PFSK-1 (cell line): ENCODE measurements at regions not wholly inside any gene's neighbourhood (a gene's known extent, or its start where the extent isn't known, plus 50 kb on each side); places are given as distances from the start of the nearest gene placed in this dataset.

Experiments used
- FOXP2 ChIP-seq: optimal IDR thresholded peaks from 2 replicates; pipeline ENCODE3; 2011; ENCODE audit warnings: borderline replicate concordance, control low read depth, inconsistent platforms; ENCODE audit not compliant: insufficient read depth; ENCODE audit errors: extremely low read length, extremely low read depth
- POLR2AphosphoS5 ChIP-seq: IDR thresholded peaks from 2 replicates; pipeline ENCODE4 v1.6.1; 2012; ENCODE audit warnings: low read depth, mild to moderate bottlenecking, control low read depth, low read length, moderate library complexity
- REST ChIP-seq, 2 experiments: IDR thresholded peaks; 2 replicates each; pipeline versions ENCODE4 v1.6.1 to v1.8.0; 2011 to 2012; ENCODE audit warnings: low read depth in 2 of 2, low read length in 2 of 2, control low read depth in 1 of 2, inconsistent platforms in 1 of 2, mild to moderate bottlenecking in 1 of 2, moderate library complexity in 1 of 2; ENCODE audit not compliant: insufficient read depth in 1 of 2
- SIN3A ChIP-seq: IDR thresholded peaks from 2 replicates; pipeline ENCODE4 v1.6.1; 2012; ENCODE audit warnings: mild to moderate bottlenecking, low read length, moderate library complexity, borderline replicate concordance; ENCODE audit not compliant: insufficient read depth
- TAF1 ChIP-seq: IDR thresholded peaks from 2 replicates; pipeline ENCODE4 v1.6.1; 2012; ENCODE audit warnings: low read length, control low read depth, borderline replicate concordance; ENCODE audit not compliant: insufficient read depth

- TF ChIP-seq REST (IDR thresholded peaks at IDR 0.05; ENCODE audit: insufficient read depth in 1 of 2, low read depth in 2 of 2, low read length in 2 of 2) (no peak), FOXP2 (no peak), POLR2AphosphoS5 (no peak), TAF1 (no peak), SIN3A (no peak)
Observed at GRCh38 chr4:33116871-33117270, 2396.7 kb downstream of the PCDH7 start.

GRCh38 chr4:33126002-33126401 is 2405.8 kb downstream of the PCDH7 start:
- TF ChIP-seq TAF1 (no peak), REST (IDR thresholded peaks at IDR 0.05; ENCODE audit: insufficient read depth in 1 of 2, low read depth in 2 of 2, low read length in 2 of 2) (no peak), POLR2AphosphoS5 (no peak), FOXP2 (no peak)

GRCh38 chr4:33133723-33134122 is 2413.6 kb downstream of the PCDH7 start:
- no peak for TF ChIP-seq FOXP2

- TF ChIP-seq FOXP2 (no peak), TAF1 (no peak)
Observed at GRCh38 chr4:33134366-33134765, 2414.2 kb downstream of the PCDH7 start.

- TF ChIP-seq TAF1 (no peak), POLR2AphosphoS5 (no peak), FOXP2 (no peak)
Observed at GRCh38 chr4:33149658-33150524, 2429.7 kb downstream of the PCDH7 start.

- no peak for TF ChIP-seq FOXP2
- no peak for TF ChIP-seq TAF1
- no peak for TF ChIP-seq SIN3A
- no peak for TF ChIP-seq POLR2AphosphoS5
- TF ChIP-seq REST (IDR thresholded peaks at IDR 0.05; ENCODE audit: insufficient read depth in 1 of 2, low read depth in 2 of 2, low read length in 2 of 2) = no peak
Observed at GRCh38 chr4:33150525-33150910, 2430.3 kb downstream of the PCDH7 start.

- no peak for TF ChIP-seq REST (IDR thresholded peaks at IDR 0.05; ENCODE audit: insufficient read depth in 1 of 2, low read depth in 2 of 2, low read length in 2 of 2)
- no peak for TF ChIP-seq TAF1
- no peak for TF ChIP-seq SIN3A
- TF ChIP-seq FOXP2 = no peak
- TF ChIP-seq POLR2AphosphoS5 = no peak
Observed at GRCh38 chr4:33160126-33160525, 2440.0 kb downstream of the PCDH7 start.
